OCI-LY1 (cell line): ENCODE measurements at regions not wholly inside any gene's neighbourhood (a gene's known extent, or its start where the extent isn't known, plus 50 kb on each side); places are given as distances from the start of the nearest gene placed in this dataset.
"Not testable (repeated sequence)": the region's sequence is repeated elsewhere in the genome, so short reads cannot be mapped to it uniquely, and the experiment has no call there.

Experiments used
- H2AFZ ChIP-seq: fragments of 200-600 bp; sonication (generic), shearing (Covaris generic); 2 replicates; pipeline ENCODE4 v1.6.0; 2014; ENCODE audit warnings: antibody characterized with exemption, mild to moderate bottlenecking, low read length
- H3F3A ChIP-seq: fragments of 200-600 bp; sonication (generic), shearing (Covaris generic); 2 replicates; pipeline ENCODE4 v1.6.0; 2014; ENCODE audit warnings: mild to moderate bottlenecking, antibody characterized with exemption, low read length, moderate library complexity; ENCODE audit not compliant: insufficient read depth
- H3K27ac ChIP-seq: fragments of 200-600 bp; sonication (generic); 2 replicates; pipeline ENCODE4 v1.5.1; 2014; ENCODE audit warnings: low read length, mixed run types, mild to moderate bottlenecking, low read depth; ENCODE audit not compliant: poor library complexity, severe bottlenecking
- H3K27me3 ChIP-seq: fragments of 200-600 bp; sonication (generic); 2 replicates; pipeline ENCODE4 v1.6.0; 2014; ENCODE audit warnings: antibody characterized with exemption, mild to moderate bottlenecking, low read length, moderate library complexity; ENCODE audit not compliant: insufficient read depth
- H3K36me3 ChIP-seq: fragments of 200-600 bp; sonication (generic); 2 replicates; pipeline ENCODE4 v1.6.1; 2014; ENCODE audit warnings: mild to moderate bottlenecking, antibody characterized with exemption, low read length, moderate library complexity, mixed read lengths; ENCODE audit not compliant: insufficient read depth
- H3K4me1 ChIP-seq: fragments of 200-600 bp; sonication (generic); 2 replicates; pipeline ENCODE4 v1.5.1; 2014; ENCODE audit warnings: mild to moderate bottlenecking, low read length, moderate library complexity; ENCODE audit not compliant: insufficient read depth, severe bottlenecking
- H3K4me2 ChIP-seq: fragments of 200-600 bp; sonication (generic), shearing (Covaris generic); 2 replicates; pipeline ENCODE4 v1.6.1; 2014; ENCODE audit warnings: low read length
- H3K4me3 ChIP-seq: fragments of 200-600 bp; sonication (generic); 2 replicates; pipeline ENCODE4 v1.5.1; 2014; ENCODE audit warnings: low read length, low read depth, mild to moderate bottlenecking, mixed read lengths; ENCODE audit not compliant: poor library complexity, severe bottlenecking
- H3K79me2 ChIP-seq: fragments of 200-600 bp; shearing (Covaris generic); 2 replicates; pipeline ENCODE4 v1.6.1; 2016; ENCODE audit warnings: mixed run types, low read length, mixed read lengths; ENCODE audit not compliant: insufficient read depth
- H3K9ac ChIP-seq: fragments of 200-600 bp; sonication (generic), shearing (Covaris generic); 2 replicates; pipeline ENCODE4 v1.6.1; 2014; ENCODE audit warnings: mild to moderate bottlenecking, low read length, mixed read lengths
- H3K9me2 ChIP-seq: fragments of 200-600 bp; sonication (generic), shearing (Covaris generic); 2 replicates; pipeline ENCODE4 v1.6.1; 2014; ENCODE audit warnings: low read depth, mild to moderate bottlenecking, low read length, mixed read lengths
- H3K9me3 ChIP-seq: fragments of 200-600 bp; shearing (Covaris generic); 2 replicates; pipeline ENCODE4 v1.6.1; 2014; ENCODE audit warnings: low read length, mixed read lengths
- H4K20me1 ChIP-seq: fragments of 200-600 bp; sonication (generic), shearing (Covaris generic); 2 replicates; pipeline ENCODE4 v1.6.0; 2016; ENCODE audit warnings: mild to moderate bottlenecking, low read length; ENCODE audit not compliant: insufficient read depth
- CTCF ChIP-seq: fragments of 200-600 bp; sonication (generic), shearing (Covaris generic); IDR thresholded peaks from 2 replicates; pipeline ENCODE4 v1.5.1; 2017; ENCODE audit warnings: mild to moderate bottlenecking, antibody characterized with exemption, low read length, moderate library complexity, mixed read lengths
- EZH2 ChIP-seq: fragments of 200-600 bp; sonication (generic), shearing (Covaris generic); IDR thresholded peaks from 2 replicates; pipeline ENCODE4 v1.8.0; 2017; ENCODE audit warnings: borderline replicate concordance, mixed run types, mild to moderate bottlenecking, antibody characterized with exemption, low read length, moderate library complexity, mixed read lengths

- H3K27ac ChIP-seq: no peak overlapping the region
- no peaks in the 10 kb centered on the region for H3K36me3 ChIP-seq
- H3K27me3 ChIP-seq: peaks cover 4% of the 10 kb centered on the region; the same call in 1 of the 2 replicates
- TF ChIP-seq CTCF (no peak), EZH2 (no peak)
- no peak overlapping the region for H2AFZ ChIP-seq
- no peaks in the 10 kb centered on the region for H3K9me2 ChIP-seq
- H3K9ac ChIP-seq: no peak overlapping the region
- no peaks in the 10 kb centered on the region for H3K9me3 ChIP-seq
- H4K20me1 ChIP-seq: no peaks in the 10 kb centered on the region
- no peaks in the 10 kb centered on the region for H3F3A ChIP-seq
- H3K4me3 ChIP-seq: no peak overlapping the region
- no peak overlapping the region for H3K4me2 ChIP-seq
- H3K79me2 ChIP-seq: no peaks in the 10 kb centered on the region
- H3K4me1 ChIP-seq: no peaks in the 10 kb centered on the region
Measured at GRCh38 chr7:142519079-142520078, 229.9 kb upstream of the PRSS1 start.

- no peaks in the 10 kb centered on the region for H3K4me1 ChIP-seq
- H3K9me2 ChIP-seq: no peaks in the 10 kb centered on the region
- H3K4me3 ChIP-seq: no peak overlapping the region
- H3K4me2 ChIP-seq: no peak overlapping the region
- no peaks in the 10 kb centered on the region for H3F3A ChIP-seq
- no peak overlapping the region for H2AFZ ChIP-seq
- no peak overlapping the region for H3K9ac ChIP-seq
- TF ChIP-seq CTCF (peak; percentile 95), EZH2 (no peak)
- H3K27ac ChIP-seq: no peak overlapping the region
- H4K20me1 ChIP-seq: no peaks in the 10 kb centered on the region
- no peaks in the 10 kb centered on the region for H3K9me3 ChIP-seq
- H3K27me3 ChIP-seq: peaks cover 4% of the 10 kb centered on the region; the same call in 1 of the 2 replicates
- H3K79me2 ChIP-seq: no peaks in the 10 kb centered on the region
- no peaks in the 10 kb centered on the region for H3K36me3 ChIP-seq
Measured at GRCh38 chr7:142516038-142516501, 233.2 kb upstream of the PRSS1 start.

GRCh38 chr7:142514716-142515115 is 234.6 kb upstream of the PRSS1 start:
- H3K9ac ChIP-seq, H3K4me1 ChIP-seq, H3K27me3 ChIP-seq, H3K36me3 ChIP-seq, H3K9me3 ChIP-seq, H2AFZ ChIP-seq, H3F3A ChIP-seq, H4K20me1 ChIP-seq, H3K27ac ChIP-seq, H3K4me2 ChIP-seq, H3K9me2 ChIP-seq, H3K79me2 ChIP-seq, H3K4me3 ChIP-seq: not testable (repeated sequence)
